Upper lobe of left lung (tissue), 4 donors: ENCODE measurements at regions not wholly inside any gene's neighbourhood (a gene's known extent, or its start where the extent isn't known, plus 50 kb on each side); places are given as distances from the start of the nearest gene placed in this dataset.

ENCODE experiments used
- POLR2A ChIP-seq, 4 donors: fragments of 450-650 bp; IDR thresholded peaks; one replicate each; pipeline ENCODE4 v1.5.1; 2016 to 2017; ENCODE audit warnings: antibody characterized with exemption in 4 of 4, mild to moderate bottlenecking in 2 of 4
- TF ChIP-seq, protein P1 (sequence below), 6 experiments: fragments of 450-650 bp in 4 of 6; fragments of 200-600 bp in 2 of 6; sonication (generic) in 2 of 6; IDR thresholded peaks; one replicate each; pipeline ENCODE4 v1.5.1; 2016 to 2019; ENCODE audit warnings: antibody characterized with exemption in 6 of 6

DNA sequence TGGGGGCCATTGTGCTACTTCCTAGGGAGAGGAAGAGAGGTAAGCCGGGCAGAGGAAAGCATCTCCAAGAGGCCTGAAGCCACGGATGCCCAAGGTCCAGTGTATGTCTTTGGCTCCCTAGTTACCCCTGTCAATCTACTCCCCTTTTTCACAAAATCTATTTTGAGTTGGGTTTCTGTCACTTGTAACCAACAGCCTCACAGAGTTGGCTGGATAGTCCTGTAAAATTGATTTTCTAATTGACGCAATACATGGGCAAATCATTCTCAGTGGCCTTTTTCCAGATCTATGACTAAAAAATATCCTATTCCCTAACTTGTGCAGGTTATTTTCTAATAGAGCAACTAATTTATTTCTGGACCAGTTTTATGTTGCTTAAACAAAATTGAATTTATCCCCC lies 168.4 kb downstream of the IRS1 start:
- TF ChIP-seq, protein P1, sequence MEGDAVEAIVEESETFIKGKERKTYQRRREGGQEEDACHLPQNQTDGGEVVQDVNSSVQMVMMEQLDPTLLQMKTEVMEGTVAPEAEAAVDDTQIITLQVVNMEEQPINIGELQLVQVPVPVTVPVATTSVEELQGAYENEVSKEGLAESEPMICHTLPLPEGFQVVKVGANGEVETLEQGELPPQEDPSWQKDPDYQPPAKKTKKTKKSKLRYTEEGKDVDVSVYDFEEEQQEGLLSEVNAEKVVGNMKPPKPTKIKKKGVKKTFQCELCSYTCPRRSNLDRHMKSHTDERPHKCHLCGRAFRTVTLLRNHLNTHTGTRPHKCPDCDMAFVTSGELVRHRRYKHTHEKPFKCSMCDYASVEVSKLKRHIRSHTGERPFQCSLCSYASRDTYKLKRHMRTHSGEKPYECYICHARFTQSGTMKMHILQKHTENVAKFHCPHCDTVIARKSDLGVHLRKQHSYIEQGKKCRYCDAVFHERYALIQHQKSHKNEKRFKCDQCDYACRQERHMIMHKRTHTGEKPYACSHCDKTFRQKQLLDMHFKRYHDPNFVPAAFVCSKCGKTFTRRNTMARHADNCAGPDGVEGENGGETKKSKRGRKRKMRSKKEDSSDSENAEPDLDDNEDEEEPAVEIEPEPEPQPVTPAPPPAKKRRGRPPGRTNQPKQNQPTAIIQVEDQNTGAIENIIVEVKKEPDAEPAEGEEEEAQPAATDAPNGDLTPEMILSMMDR (IDR thresholded peaks at IDR 0.05), result no peak
- no peak for TF ChIP-seq POLR2A (IDR thresholded peaks at IDR 0.05)
